HG03460 (cell line): ENCODE measurements at regions not wholly inside any gene's neighbourhood (a gene's known extent, or its start where the extent isn't known, plus 50 kb on each side); places are given as distances from the start of the nearest gene placed in this dataset.
"Not testable (repeated sequence)": the region's sequence is repeated elsewhere in the genome, so short reads cannot be mapped to it uniquely, and the experiment has no call there.

Experiments
- ATAC-seq: cut with Tn5 transposase; IDR thresholded peaks from one replicate; pipeline ENCODE4 v1.9.1; 2021; ENCODE audit not compliant: unreplicated experiment

DNA sequence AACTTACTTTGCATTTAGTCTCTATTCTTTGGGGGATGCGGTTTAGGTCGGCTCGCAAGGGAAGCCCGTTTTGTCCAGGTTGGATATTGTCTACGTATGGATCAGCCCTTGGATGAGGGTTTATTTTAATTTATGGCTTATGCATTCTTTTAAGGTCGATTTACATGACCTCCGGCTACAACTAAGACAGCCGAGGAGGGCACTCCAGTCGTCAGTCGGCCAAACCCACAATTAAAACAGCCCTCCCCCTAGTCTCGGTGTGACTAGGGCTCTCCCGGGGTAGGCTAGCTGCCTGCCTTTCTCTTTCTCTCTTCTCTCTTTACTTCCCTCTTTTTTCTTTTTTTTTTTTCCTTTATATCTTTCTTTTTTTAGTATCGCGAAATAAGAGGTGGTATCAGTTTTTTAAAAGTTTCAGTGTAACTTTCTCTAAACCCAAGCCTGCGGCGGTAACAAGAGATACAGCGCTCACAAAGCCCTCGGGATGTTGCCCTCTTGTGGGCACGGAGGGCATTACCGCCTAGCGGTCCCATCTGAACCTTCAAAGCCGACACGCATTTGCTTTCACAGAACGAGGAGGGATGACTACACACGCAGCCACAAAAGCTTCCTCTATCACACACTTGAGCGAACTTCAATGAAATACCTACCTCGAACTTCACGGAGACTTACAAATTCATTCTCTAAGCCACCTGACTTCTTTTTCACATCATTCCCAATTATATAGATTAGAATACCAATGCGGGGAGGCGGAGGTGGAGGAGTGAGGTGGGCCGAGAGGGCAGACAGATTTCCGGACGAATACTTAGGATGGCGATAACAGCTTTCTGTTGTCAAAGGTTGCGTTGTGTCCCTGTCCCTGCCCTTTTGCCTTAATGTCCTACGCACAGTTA lies 132.3 kb upstream of the C11orf58 start:
- ATAC-seq: peak; percentile 93

DNA sequence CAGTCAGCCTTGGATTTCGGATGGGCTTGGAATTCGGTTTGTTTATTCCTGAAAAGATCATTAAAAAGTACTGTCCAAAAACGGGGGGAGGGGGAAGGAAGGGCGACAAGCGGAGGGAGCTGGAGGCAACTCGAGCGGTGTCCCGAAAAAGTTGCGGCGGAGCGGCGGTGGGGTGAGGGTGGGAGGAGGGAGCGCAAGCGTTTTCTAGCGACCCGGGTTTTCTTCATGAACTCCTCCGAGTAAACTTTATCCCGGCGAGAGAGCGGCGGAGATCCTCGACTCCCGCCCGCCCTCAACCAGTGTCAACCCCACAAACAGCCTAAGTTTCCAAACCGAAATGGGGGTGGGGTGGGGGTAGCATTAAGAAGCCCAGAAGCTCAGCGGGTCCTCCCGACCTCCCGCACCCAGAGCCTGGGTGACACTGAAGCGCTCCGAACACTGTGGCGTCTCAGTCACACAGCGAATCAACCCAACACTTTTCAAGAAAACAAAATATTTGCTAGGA lies 133.0 kb upstream of the C11orf58 start:
- ATAC-seq: no peak

DNA sequence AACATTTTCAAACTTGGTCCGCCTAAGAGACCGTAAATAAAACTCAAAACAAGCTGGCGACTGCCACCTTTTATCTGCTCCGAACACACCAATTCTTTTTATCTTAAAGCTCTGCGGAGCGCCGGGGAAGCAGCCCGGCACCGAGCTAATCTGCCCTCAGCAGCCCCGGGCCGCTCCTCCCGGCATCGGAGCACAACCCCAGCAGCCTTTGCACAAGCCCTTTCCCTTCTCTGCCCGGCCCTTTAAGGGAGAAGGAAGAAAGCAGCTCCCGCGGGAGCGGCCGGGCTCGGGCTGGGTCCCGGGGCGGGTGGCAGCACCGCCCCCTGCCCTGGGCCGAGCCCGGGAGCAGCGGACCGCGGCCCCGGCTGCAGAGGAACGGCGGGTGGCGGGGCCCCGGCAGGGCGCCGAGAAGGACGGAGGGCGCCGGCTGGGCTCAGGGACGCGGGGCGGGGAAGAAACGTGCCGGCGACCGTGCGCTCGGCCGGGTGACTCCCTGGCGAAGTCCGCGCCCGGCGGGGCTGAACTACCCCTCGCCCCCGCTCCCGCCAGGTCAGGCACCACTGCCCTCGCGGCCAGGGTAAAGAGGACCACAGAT lies 133.6 kb upstream of the C11orf58 start:
- ATAC-seq: no peak

DNA sequence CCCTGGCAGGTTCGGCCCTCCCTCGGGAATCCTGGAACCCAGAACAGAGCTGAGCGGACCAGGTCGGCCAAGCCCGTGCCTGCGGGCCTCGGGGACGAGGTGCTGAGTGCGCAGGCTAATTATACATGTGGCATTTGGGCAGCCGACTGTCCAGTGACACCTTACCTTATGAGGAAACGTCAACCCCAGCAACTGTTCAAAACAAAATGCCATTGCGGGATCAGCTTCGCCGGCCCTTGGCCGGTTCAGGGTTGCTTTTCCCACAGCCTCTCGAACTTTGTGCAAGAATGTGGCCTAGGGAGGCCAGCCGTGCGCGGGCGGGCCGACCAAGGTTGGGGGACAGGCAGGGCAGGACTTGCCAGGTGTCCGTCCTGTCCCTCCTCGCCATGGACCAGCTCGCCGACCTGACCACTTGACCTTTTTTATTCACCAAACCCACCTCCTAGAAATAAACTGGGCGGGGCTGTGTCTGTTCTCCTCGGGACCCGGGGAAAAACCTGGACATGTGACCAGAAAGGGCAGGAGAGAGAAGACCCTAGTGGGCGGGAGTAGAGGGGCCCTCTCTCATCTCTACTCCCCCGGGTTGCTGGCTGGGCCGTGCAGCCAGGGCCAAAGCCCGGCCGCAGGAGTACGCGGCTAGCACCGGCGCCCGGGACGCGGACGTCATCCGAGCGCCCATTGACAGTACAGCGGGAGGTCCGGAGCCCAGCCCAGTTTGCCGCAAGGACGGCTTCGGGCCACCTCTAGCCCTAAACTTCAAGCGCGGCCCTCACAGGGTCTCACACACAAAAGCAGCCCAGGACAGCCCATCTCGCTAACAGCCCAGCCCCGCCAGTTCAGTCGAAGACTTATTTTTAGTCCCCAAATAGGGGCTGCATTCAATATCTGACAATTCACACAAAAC lies 134.3 kb upstream of the C11orf58 start:
- ATAC-seq: no peak

DNA sequence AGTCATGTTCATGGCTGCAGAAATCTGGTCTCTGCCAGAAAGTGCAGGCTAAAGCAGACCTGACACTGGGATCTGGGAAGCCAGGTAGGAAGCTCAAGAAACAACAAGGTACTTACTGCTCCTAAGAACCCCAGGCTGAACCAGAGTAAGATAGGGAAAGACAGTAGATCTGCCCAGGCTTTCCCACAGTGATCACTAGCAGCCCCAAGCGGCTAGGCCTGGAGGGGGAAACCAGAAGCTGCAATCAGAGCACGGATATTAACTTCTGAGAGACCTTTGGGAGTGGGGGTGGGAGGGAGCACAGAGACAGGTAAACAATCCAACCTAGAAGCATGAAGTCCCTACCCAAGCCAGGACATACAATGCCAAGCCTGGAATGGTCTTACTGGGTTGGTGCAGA lies 135.2 kb upstream of the C11orf58 start:
- ATAC-seq: no peak

DNA sequence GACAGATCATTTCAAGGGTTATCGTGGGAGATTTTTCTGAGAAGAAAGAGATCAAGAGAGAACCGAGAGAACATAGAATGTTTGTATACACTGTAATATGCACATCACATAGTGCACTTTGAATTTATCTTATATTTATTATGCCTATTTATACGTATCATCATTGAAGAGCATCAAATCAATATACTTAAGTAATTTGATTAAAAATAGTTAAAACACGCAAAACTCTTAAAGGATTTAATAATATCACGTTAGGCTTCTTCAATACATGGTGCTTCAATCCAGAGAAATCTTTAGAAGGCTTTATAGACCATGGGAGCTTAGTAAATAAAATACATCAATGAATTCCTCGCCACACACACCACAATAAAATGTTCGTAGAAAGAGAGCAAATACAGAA lies 139.5 kb upstream of the C11orf58 start:
- no peak for ATAC-seq

DNA sequence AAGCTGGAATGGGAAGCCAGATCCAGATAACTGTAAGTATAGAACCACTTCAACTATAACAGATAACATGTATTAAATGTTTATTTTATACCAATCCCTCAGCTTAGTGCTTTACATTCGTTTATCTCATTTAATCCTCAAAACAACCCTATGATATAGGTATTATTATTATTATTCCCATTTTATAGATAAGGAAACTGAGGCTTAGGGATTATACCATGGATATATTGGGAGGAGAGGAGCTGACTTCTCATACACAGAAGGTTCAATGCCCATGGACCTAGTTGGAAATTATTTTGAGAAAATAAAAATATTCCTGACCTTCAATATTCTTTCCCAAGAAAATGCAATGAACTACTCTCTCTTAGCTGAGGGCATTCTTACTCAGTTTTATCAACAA lies 140.4 kb upstream of the C11orf58 start:
- no peak for ATAC-seq

DNA sequence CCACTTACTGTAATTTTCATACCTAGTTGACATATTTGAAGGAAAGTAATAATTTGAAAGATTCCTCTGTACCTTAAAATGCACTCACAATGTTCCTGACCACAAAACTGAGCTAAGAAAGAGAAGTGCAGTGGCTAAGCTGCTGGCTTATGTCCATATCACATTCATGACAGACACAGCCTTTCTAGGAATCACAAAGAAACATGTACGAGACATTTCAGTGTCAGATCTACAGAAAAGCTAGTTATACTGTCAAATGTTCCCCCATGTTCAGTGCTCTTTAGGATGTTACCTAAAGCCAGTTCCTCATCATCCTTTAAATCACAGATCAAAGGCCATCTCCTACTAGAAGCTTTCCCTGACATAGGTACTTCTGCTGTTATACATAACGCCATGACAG lies 142.2 kb upstream of the C11orf58 start:
- ATAC-seq: no peak

DNA sequence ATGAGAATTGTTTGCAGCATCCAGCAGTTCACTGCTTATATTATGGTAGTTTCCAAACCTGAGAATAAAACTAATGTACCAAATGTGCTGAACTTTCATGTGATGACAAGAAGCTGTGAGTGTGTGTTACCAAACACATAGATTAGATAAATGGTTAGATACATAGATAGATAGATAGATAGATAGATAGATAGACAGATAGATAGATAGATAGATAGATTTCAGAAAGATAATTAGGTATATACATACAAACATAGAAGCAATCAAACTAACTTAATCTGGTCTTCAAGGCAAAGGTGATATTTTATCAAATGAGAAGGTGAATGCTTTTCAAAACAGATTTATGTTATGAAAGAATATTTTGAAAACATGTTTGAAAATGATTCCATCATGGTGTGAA lies 147.3 kb upstream of the C11orf58 start:
- ATAC-seq: no peak

DNA sequence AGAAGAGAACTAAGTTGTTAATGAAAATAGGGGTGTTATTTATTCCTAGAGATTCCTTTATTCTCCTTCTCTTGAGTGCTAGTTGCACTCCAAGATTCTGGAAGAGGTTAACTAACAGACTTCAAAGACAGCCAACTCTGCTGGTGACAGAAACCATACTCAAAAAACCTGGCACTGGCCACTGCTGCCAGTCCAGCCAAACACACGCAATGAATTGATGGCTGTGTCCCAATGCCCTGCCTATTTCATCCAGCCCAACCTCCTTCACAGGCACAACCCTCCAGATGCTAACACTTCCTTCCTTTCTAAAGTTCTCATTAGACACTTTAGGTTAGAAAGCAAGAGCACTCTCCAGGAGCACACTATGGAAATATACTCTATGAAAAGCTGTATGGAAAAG lies 150.8 kb upstream of the C11orf58 start:
- no peak for ATAC-seq

DNA sequence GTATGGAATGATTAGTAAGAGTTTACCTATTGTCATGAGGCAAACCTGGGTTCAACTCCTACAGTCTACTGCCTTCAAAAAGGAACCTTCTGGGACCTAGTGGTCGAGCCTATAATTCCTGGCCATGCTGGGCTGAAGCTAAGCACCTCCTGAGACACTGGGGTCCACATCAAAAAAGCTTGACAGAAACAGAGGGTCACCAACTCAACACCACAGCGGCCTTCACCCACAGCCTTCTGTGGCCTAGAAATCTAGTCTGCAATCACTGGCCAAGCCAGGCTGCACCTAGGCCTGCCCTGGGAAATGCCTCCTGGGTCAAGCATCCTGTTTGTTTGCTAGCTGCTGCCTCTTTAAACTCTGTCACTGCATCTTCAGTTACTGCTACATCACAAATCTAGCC lies 153.9 kb upstream of the C11orf58 start:
- no peak for ATAC-seq

DNA sequence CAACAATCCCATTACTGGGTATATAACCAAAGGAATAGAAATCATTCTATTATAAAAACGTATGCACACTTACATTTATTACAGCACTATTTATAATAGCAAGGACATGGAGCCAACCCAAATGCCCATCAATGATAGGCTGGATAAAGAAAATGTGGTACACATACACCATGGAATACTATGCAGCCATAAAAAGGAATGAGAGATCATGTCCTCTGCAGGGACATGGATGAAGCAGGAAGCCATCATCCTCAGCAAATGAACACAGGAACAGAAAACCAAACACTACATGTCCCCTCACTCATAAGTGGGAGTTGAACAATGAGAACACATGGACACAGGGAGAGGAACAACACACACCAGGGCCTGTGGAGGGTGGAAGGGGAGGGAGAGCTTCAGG lies 157.4 kb upstream of the C11orf58 start:
- not testable (repeated sequence) for ATAC-seq

DNA sequence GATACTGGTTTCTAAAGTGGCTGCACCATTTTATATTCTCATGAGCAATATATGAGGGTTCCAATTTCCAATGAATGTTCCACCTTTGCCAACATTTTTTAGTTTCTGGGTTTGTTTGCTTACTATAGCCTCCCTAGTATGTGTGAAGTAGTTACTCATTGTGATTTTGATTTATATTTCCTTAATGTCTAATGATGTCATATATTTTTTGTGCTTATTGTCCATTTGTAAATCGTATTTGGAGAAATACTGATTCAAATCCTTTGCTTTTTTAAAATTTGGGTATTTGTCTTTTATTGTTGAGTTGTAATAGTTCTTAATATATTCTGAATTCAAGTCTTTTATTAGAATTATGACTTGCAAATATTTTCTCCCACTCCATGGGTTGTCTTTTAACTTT lies 161.0 kb upstream of the C11orf58 start:
- ATAC-seq: no peak

DNA sequence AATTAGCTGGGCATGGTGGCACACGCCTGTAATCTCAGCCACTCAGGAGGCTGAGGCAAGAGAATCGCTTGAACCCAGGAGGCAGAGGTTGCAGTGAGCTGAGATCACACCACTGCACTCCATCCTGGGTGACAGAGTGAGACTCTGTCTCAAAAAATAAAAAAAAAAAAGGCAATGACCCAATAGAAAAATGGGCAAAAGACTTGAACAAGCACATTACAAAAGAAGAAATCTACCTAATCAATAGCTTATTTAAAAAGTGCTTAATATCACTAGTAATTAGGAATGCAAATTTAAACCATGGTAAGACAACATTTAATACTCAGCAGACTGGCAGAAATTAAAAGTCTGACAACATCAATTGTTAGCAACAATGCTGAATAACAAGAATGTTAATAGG lies 163.6 kb upstream of the C11orf58 start:
- ATAC-seq: not testable (repeated sequence)

DNA sequence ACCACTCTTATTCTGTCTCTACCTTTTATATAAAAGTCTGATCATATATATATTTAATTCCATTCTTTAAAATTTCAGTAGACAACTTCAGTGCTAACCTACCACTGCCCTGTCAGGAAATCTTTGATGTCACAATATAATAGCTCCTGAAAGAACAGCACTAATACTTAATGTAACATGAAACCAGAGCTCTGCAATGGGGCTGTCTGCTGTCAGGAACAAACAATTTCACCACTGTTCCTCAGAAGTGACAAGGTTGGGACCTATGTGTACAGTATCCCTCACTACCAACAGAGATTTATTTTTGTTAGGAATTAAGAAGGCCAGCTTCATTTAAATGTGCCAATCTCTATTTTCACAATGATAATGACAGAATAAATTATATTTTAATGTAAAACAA lies 165.5 kb upstream of the C11orf58 start:
- ATAC-seq: no peak

DNA sequence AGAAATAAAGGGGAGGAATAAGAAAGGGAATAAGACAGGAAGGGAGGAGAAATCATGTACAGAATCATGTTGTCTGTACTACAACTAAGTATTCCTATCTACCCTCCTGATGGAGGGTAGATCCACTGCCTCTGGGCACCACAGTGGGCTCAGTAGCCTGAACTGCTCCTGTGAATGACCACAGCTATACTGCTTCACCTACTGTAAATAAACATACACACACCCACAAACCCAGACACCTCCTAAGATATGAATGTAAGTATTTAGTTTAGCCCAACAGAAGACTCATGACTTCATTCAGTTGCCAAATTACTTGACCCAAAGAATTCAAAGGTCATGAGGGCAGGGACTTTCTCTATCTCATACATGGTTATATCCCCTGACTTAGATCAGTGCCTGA lies 177.3 kb upstream of the C11orf58 start:
- no peak for ATAC-seq

DNA sequence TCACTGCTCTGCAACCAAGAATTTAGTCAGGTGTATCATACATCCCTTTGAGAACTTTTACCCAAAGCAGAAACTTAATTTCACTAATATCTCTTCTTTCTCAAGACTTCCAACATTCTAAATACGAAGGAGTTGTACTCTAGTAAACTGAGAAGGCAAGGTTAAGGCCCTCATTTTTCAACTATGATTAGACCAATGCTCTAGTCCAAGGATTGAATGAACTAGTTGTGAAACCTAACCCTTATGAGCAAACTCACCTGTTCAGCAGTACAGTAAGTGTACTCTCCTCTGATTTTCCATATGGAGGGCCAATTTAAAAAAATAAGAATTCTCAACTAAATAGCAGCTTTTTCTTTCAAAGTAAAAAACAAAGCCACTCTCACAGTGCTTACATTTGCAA lies 180.0 kb upstream of the C11orf58 start:
- no peak for ATAC-seq

DNA sequence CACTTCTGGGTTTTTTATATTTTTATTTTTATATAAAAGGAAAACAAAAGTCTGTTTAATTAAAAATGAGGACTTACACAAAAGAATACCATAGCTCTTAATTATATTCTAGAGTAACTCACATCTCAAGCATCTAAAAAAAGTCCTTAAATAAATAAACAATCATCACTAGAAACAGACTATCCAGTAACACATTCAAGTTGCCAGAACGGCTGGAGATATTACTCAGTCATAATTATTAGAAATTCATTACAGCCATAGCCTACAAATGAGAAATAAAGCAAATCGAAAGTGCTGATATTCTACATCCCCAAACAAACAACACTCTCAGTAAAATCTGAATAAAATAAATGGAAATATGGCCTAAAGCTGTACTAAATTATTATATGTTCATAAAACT lies 182.5 kb upstream of the C11orf58 start:
- no peak for ATAC-seq

DNA sequence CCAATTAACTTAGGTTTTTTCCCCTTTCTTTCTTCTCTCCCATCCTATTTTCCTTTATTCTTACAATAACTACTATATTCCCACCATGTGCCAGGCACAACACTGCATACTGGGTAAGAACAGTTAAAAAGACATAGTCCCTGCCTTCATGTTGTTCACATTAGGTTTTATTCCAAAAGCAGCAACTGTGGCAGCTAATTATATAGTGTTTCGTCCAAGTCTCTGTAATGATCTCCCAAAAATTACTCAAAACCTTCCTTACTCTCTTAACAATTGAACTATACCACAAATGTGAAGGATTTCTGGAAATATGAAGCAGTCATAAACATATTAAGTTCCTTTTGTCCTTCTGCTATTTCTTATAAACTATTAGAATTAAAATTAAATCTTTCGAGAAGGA lies 184.1 kb upstream of the C11orf58 start:
- no peak for ATAC-seq

DNA sequence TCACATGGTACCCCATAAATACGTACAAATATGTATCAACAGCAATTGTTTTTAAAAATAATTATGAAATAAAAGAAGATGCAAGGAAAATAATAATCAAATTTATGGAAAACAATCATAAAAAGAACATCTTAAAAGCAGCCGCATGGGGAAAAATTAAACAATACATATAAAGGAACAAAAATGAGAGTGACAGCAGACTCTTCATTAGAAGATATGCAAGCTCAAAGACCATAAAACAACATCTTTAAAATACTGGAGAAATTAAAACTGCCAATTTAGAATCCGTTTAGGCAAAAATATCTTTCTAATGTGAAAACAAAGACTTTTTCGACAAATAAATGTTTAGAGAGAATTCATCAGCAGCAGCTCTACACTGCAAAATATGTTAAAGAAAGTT lies 190.6 kb upstream of the C11orf58 start:
- no peak for ATAC-seq

DNA sequence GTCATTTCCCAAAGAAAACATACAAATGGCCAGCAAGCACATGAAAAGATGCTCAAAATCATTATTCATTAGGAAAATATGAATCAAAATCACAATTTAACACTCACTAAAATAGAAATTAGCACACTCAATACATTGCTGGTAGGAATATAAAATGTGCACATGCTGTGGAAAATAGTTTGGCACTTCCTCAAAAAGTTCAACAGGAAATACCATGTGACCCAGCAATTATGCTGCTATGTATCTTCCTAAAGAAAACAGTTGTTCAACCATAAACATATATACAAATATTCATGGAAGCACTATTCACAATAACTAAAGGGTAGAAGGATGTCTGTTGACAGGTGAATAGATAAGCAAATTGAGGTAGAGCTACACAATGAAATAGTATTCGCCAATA lies 187.3 kb upstream of the SOX6 start:
- no peak for ATAC-seq

DNA sequence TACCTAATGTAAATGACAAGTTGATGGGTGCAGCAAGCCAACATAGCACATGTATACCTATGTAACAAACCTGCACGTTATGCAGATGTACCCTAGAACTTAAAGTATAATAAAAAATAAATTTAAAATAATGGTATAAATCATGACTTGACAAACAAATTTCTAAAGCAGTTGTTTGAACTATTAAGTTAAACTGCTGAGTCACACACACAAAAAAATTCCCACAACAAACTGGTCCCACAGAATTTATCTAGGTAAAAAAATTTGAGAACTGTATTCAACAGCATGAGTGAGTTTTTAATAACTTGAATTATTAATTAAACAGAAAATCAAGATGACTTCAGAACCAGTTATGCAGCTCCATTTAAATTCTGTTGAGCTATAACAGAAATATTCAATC lies 186.0 kb upstream of the SOX6 start:
- no peak for ATAC-seq
